Right lobe of liver (tissue), 6 donors: ENCODE measurements at regions not wholly inside any gene's neighbourhood (a gene's known extent, or its start where the extent isn't known, plus 50 kb on each side); places are given as distances from the start of the nearest gene placed in this dataset.

ENCODE experiments used
- ATAC-seq, 4 donors: fragments of 200-7000 bp; cut with Tn5 transposase; one replicate each; pipeline ENCODE4 v1.9.1; 2020; ENCODE audit warnings: mild to moderate bottlenecking in 4 of 4, moderate library complexity in 4 of 4
- DNase-seq, 3 donors: peaks; one replicate each; pipeline ENCODE4 v3.0.0-alpha.2; 2020
- H3K27ac ChIP-seq, 3 donors: fragments of 200-600 bp; one replicate each; pipeline ENCODE4 v1.8.0; 2022
- H3K27me3 ChIP-seq, 2 donors: fragments of 200-600 bp; one replicate each; pipeline ENCODE4 v1.8.0; 2022
- H3K36me3 ChIP-seq, 4 donors: fragments of 200-600 bp; sonication (generic) in 1 of 4; one replicate each; pipeline versions ENCODE4 v1.5.1 to v1.8.0; 2017 to 2022; ENCODE audit warnings: control low read depth in 1 of 4
- H3K4me1 ChIP-seq, 4 donors: fragments of 200-600 bp; sonication (generic) in 1 of 4; one replicate each; pipeline versions ENCODE4 v1.5.1 to v1.8.0; 2017 to 2022; ENCODE audit warnings: control low read depth in 1 of 4
- H3K4me3 ChIP-seq, 3 donors: fragments of 200-600 bp; one replicate each; pipeline ENCODE4 v1.8.0; 2022
- H3K9me3 ChIP-seq, 4 donors: fragments of 200-600 bp; sonication (generic) in 1 of 4; one replicate each; pipeline versions ENCODE4 v1.5.1 to v1.8.0; 2017 to 2022; ENCODE audit warnings: control low read depth in 1 of 4
- POLR2A ChIP-seq: fragments of 450-650 bp; IDR thresholded peaks from one replicate; pipeline ENCODE4 v1.6.1; 2017; ENCODE audit warnings: antibody characterized with exemption, mild to moderate bottlenecking
- WGBS: methylation state at CpG from one replicate; pipeline ENCODE4 v1.1.6; 2018; ENCODE audit warnings: low coverage, low lambda C conversion rate; ENCODE audit not compliant: insufficient coverage; ENCODE audit errors: missing lambda C conversion rate; 5-methylcytosine and 5-hydroxymethylcytosine counted together
- intact Hi-C, 2 donors: fragments of 100-400 bp; cut with DNase I; formaldehyde crosslinking; loops; one replicate each; pipeline versions ENCODE4 v1.11.2 to v1.14.1; 2022
- TF ChIP-seq, protein P1 (sequence below), 4 donors: fragments of 200-600 bp in 3 of 4; fragments of 450-650 bp in 1 of 4; IDR thresholded peaks; one replicate each; pipeline versions ENCODE4 v1.5.1 to v1.8.0; 2016 to 2022; ENCODE audit warnings: antibody characterized with exemption in 4 of 4, mild to moderate bottlenecking in 2 of 4
- donor health status: DM: no; HTN: yes; CAD: no.
- donor health status: DM: no; HTN: no; CAD: no.
- donor health status: DM: no; HTN: no; CAD: no.
- donor health status: DM: no; HTN: yes; CAD: no.
- donor health status: DM: no; HTN: yes; CAD: no.

GRCh38 chr4:181077341-181077740 is 1165.9 kb upstream of the TENM3 start:
- no peaks in the 10 kb centered on the region for H3K9me3 ChIP-seq
- no peak overlapping the region for H3K4me3 ChIP-seq
- no peak for TF ChIP-seq POLR2A
- TF ChIP-seq, protein P1, sequence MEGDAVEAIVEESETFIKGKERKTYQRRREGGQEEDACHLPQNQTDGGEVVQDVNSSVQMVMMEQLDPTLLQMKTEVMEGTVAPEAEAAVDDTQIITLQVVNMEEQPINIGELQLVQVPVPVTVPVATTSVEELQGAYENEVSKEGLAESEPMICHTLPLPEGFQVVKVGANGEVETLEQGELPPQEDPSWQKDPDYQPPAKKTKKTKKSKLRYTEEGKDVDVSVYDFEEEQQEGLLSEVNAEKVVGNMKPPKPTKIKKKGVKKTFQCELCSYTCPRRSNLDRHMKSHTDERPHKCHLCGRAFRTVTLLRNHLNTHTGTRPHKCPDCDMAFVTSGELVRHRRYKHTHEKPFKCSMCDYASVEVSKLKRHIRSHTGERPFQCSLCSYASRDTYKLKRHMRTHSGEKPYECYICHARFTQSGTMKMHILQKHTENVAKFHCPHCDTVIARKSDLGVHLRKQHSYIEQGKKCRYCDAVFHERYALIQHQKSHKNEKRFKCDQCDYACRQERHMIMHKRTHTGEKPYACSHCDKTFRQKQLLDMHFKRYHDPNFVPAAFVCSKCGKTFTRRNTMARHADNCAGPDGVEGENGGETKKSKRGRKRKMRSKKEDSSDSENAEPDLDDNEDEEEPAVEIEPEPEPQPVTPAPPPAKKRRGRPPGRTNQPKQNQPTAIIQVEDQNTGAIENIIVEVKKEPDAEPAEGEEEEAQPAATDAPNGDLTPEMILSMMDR (IDR thresholded peaks at IDR 0.05) = no peak
- H3K27me3 ChIP-seq = no peaks in the 10 kb centered on the region
- H3K27ac ChIP-seq = no peak overlapping the region
- DNase-seq = no peak
- no peaks in the 10 kb centered on the region for H3K36me3 ChIP-seq
- no peak for ATAC-seq
- intact Hi-C loops = no loop called here
- no peaks in the 10 kb centered on the region for H3K4me1 ChIP-seq

DNA sequence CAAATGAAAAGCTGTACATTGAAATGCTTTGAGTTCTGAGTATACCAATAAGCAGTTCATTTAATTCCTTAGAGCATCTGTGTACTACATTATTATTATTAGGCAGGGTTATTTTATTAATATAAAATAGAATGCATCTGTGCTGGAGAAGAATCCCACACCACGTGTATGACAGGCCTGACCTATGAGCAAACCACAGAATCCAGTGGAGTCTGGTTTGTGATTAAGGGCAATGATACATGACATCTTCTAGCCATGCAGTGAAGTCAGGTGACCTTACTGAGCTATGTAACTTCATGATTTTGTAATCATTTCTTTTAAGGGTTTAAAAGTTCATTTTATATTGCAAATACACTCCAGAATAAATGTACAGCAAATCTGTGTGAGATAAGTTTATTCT is 1165.0 kb upstream of the TENM3 start:
- 44% methylated on average over 1 of the region's 1 CpG for WGBS
- H3K27ac ChIP-seq = no peak overlapping the region
- TF ChIP-seq, protein P1 (IDR thresholded peaks at IDR 0.05) = no peak
- TF ChIP-seq POLR2A = no peak
- H3K4me1 ChIP-seq = no peaks in the 10 kb centered on the region
- H3K9me3 ChIP-seq = no peaks in the 10 kb centered on the region
- no peaks in the 10 kb centered on the region for H3K36me3 ChIP-seq
- intact Hi-C loops = no loop called here
- ATAC-seq (no peak), DNase-seq (no peak)
- H3K4me3 ChIP-seq = no peak overlapping the region
- H3K27me3 ChIP-seq = no peaks in the 10 kb centered on the region

DNA sequence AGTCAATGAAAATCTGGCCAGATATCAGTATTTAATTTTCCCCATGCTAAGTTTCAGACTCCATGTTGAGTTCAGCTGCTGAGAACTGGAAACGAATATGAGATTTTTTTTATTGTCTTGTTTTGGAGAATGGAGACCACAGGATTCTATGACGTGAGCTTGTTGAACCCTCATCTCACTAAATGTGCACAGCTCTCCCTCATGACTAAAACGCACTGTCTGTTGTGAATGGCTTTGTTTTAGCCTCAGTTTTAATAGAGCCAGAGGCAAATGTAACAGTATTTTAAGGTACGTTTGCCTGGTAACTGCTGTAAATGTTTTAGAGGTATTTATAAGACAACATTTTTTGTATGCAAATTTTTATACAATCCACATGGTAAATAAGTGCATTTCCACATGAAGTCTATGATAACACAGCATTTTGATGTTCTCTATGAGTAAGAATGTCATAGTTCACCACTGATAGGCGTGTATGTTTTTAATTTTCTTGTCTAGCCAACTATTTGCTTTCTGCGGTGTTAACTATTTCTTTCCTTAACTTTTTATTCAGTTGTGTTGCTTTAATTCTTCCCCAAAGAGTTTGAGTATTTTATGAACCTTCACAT is 1159.3 kb upstream of the TENM3 start:
- DNase-seq (no peak), ATAC-seq (no peak)
- no peaks in the 10 kb centered on the region for H3K4me1 ChIP-seq
- no peak overlapping the region for H3K27ac ChIP-seq
- WGBS = 37% methylated on average over 6 of the region's 6 CpGs
- intact Hi-C loops = no loop called here
- H3K27me3 ChIP-seq = no peaks in the 10 kb centered on the region
- TF ChIP-seq, protein P1 (IDR thresholded peaks at IDR 0.05) = no peak
- TF ChIP-seq POLR2A = no peak
- no peak overlapping the region for H3K4me3 ChIP-seq
- no peaks in the 10 kb centered on the region for H3K9me3 ChIP-seq
- no peaks in the 10 kb centered on the region for H3K36me3 ChIP-seq

- ATAC-seq = no peak
- TF ChIP-seq, protein P1 (IDR thresholded peaks at IDR 0.05) = no peak
- TF ChIP-seq POLR2A = no peak
- no peak for DNase-seq
- 37% methylated on average over 3 of the region's 3 CpGs for WGBS
- no peaks in the 10 kb centered on the region for H3K36me3 ChIP-seq
- no peak overlapping the region for H3K4me3 ChIP-seq
- H3K27me3 ChIP-seq = no peaks in the 10 kb centered on the region
- H3K27ac ChIP-seq = no peak overlapping the region
- no peaks in the 10 kb centered on the region for H3K4me1 ChIP-seq
- H3K9me3 ChIP-seq = no peaks in the 10 kb centered on the region
- intact Hi-C loops = no loop called here
These were observed 1157.6 kb upstream of the TENM3 start for GRCh38 chr4:181085557-181085956.

- Histone ChIP-seq H3K36me3 (no peaks in the 10 kb centered on the region), H3K4me3 (no peak overlapping the region), H3K27me3 (no peaks in the 10 kb centered on the region), H3K9me3 (no peaks in the 10 kb centered on the region), H3K4me1 (no peaks in the 10 kb centered on the region), H3K27ac (no peak overlapping the region)
- TF ChIP-seq, protein P1 (IDR thresholded peaks at IDR 0.05) = no peak
- no peak for TF ChIP-seq POLR2A
- DNase-seq (no peak), ATAC-seq (no peak)
- WGBS = 75% methylated on average over 1 of the region's 1 CpG
- intact Hi-C loops = no loop called here
These were observed 1137.7 kb upstream of the TENM3 start for GRCh38 chr4:181105487-181105886.
